Femur (tissue), 1 donor: ENCODE measurements at regions not wholly inside any gene's neighbourhood (a gene's known extent, or its start where the extent isn't known, plus 50 kb on each side); places are given as distances from the start of the nearest gene placed in this dataset.
"Not testable (repeated sequence)": the region's sequence is repeated elsewhere in the genome, so short reads cannot be mapped to it uniquely, and the experiment has no call there.

ENCODE experiments used
- DNase-seq: peaks from one replicate; pipeline ENCODE4 v3.0.0-alpha.2; 2017

GRCh38 chr5:39624890-39625289, 200.1 kb upstream of the DAB2 start:
- no peak for DNase-seq

GRCh38 chr5:39624268-39624886, 199.6 kb upstream of the DAB2 start:
- DNase-seq, result no peak

- no peak for DNase-seq
These were observed 198.6 kb upstream of the DAB2 start for GRCh38 chr5:39623291-39623865.

- DNase-seq, result no peak
These were observed 197.5 kb upstream of the DAB2 start for GRCh38 chr5:39622281-39622680.

- no peak for DNase-seq
These were observed 194.5 kb upstream of the DAB2 start for GRCh38 chr5:39619168-39619818.

GRCh38 chr5:39618391-39618790, 193.6 kb upstream of the DAB2 start:
- no peak for DNase-seq

GRCh38 chr5:39616131-39616530, 191.4 kb upstream of the DAB2 start:
- no peak for DNase-seq

GRCh38 chr5:39611076-39611475, 186.3 kb upstream of the DAB2 start:
- DNase-seq, result not testable (repeated sequence)

GRCh38 chr5:39608024-39608423, 183.2 kb upstream of the DAB2 start:
- no peak for DNase-seq

- no peak for DNase-seq
These were observed 181.8 kb upstream of the DAB2 start for GRCh38 chr5:39606591-39606990.

- DNase-seq, result no peak
These were observed 181.1 kb upstream of the DAB2 start for GRCh38 chr5:39605588-39606575.

- no peak for DNase-seq
These were observed 180.4 kb upstream of the DAB2 start for GRCh38 chr5:39605145-39605544.

- DNase-seq, result no peak
These were observed 179.7 kb upstream of the DAB2 start for GRCh38 chr5:39604491-39604890.

- DNase-seq, result no peak
These were observed 175.1 kb upstream of the DAB2 start for GRCh38 chr5:39599721-39600431.

- DNase-seq, result no peak
These were observed 174.0 kb upstream of the DAB2 start for GRCh38 chr5:39598661-39599248.

GRCh38 chr5:39588179-39588578, 163.4 kb upstream of the DAB2 start:
- DNase-seq, result no peak

GRCh38 chr5:39587675-39588074, 162.9 kb upstream of the DAB2 start:
- DNase-seq, result no peak

GRCh38 chr5:39586185-39586584, 161.4 kb upstream of the DAB2 start:
- DNase-seq, result no peak

GRCh38 chr5:39584927-39585326, 160.1 kb upstream of the DAB2 start:
- DNase-seq, result no peak

GRCh38 chr5:39580702-39581453, 156.1 kb upstream of the DAB2 start:
- no peak for DNase-seq

GRCh38 chr5:39579750-39580149, 155.0 kb upstream of the DAB2 start:
- no peak for DNase-seq
